ENCODE measurements at regions not wholly inside any gene's neighbourhood (a gene's known extent, or its start where the extent isn't known, plus 50 kb on each side); places are given as distances from the start of the nearest gene placed in this dataset.

DNA sequence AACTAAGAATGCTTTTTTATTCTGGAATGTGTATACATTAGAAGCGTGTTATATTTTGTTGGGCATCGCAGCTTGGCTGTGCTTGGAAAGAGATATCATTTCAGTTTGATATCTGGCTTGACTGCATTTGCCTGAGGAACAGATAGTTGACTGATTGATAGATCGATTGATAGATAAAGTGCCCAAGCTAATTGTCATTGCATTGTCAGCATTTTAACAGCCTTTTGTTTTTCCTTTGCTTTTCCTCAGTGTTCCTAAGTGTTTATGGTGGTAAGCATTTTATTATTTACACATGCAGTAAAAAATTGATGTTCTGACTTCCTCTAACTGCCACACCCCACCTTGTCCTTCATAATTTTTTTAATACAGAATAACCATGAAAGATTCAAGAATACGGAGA is 180.9 kb upstream of the GRIK2 start:
- no peak for DNase-seq (ENCODE audit: low spot score)

DNA sequence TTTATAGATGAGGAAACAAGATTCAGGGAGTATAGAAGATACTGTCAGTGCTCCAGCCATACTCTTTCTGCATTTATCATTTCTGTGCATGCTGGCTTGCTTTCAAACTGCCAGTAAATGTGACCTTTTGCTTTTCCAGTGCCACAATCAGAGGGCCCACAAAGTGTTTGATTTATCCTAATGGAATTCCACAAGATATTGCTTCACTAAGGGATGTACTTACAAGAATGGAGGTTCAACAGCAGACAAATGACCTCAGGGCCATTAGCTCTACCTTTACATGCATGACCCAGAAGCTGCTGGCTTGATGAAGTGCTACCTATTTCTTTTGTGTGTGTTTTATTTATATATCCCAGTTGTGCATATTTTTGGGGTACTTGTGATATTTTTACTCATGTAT is 171.5 kb upstream of the GRIK2 start:
- no peak for DNase-seq (ENCODE audit: low spot score)

DNA sequence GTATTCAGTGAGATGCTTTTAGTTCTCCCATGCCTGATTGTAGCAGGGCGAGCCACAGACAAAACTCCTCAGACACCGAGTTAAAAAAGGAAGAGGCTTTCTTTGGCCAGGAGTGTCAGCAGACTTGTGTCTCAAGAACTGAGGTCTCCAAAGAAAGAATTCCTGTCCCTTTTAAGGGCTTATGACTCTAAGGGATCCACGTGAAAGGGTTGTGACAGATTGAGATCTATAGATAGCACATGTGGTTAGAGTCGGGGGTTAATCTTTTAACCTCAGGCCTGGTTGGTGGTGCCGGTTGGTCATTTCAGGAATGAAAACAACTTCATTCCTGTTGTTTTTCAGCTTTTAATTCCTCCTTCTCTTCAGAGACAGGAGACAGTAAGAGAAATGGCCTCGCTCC is 168.8 kb upstream of the GRIK2 start:
- DNase-seq (ENCODE audit: low spot score), result no peak

DNA sequence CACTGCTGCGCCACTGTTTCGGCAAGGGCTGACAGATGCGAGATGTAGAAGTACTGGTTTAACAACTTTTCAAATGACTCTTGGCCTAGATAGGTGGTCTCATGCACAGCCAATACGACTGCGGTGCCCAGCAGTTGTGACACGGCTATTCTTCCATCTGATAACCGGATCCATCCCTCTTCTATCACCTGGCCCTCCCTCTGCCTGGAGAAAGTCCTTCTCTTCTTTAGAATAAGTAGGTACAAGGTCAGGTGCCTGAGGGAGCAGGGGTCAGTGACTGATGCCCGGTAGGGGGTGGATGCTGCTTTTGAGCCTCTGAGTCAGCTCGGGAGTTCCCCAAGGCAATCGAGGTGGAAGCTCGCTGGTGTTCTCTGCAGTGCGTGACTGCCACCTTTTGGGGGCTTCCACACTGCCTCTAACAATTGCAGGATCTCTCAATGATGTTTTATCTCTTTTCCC is 166.8 kb upstream of the GRIK2 start:
- no peak for DNase-seq (ENCODE audit: low spot score)

DNA sequence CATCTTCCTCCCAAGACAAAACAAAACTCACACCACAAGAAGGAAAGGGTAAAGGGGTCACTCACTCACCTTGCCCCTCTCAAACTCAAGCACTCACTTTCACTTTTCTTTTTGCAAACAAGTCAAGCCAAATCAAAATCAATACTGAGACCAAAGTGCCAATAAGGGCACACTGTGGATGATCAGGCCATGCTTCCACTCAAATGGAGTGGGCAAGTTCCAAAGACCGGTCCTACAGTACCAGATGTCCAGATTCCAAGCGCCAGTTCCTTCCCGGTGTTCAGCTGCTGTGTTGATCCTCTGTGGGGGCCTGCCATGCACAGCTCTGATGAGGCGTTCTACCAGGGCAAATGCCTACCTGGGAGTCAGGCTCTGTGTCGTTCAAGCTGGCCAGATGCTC is 162.6 kb upstream of the GRIK2 start:
- DNase-seq (ENCODE audit: low spot score), result no peak

DNA sequence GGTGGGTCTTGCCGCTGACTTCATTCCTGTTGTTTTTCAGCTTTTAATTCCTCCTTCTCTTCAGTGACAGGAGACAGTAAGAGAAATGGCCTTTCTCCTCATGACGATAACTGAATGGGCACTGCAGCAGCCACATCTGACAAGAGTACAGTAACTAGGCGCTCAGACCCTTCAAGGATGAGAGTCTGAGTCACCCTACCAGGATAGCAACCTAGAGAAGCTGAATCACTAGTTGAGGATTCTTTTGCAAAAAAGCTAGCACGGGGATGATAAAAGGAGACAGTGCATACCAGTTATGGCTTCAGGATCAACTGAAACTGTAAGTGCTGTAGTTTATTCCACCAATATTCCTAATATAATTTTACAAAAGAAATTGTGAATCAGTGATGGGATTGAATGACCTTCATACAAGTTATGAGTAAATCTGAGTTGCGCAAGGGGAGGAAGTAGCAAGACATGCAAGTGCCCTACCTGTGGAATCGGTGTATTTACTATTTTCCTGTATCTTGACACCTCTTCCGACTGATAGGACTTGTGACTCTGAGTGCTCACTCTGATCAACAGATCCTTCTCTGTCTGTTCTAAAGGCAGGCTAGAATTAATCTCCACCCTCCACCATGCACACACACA is 161.8 kb upstream of the GRIK2 start:
- no peak for DNase-seq (ENCODE audit: low spot score)

DNA sequence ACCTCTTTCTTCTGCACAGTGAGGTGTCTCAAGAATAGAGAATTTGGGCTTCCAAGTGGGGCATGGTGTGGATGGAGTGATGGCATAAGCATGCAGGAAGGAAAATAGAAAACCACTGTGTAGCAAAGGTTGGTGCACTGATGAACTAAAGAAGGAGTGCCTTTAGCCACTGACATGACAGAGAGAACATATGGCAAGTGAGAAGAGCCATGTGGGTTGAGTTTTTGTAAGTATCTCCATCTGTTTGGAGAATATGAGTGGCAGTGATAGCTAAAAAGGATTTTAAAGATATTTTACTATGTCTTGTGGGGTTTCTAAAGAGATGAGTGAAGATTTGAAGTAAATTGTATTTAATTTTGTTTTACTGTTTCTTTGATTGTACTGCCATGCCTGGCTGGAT is 160.5 kb upstream of the GRIK2 start:
- no peak for DNase-seq (ENCODE audit: low spot score)

DNA sequence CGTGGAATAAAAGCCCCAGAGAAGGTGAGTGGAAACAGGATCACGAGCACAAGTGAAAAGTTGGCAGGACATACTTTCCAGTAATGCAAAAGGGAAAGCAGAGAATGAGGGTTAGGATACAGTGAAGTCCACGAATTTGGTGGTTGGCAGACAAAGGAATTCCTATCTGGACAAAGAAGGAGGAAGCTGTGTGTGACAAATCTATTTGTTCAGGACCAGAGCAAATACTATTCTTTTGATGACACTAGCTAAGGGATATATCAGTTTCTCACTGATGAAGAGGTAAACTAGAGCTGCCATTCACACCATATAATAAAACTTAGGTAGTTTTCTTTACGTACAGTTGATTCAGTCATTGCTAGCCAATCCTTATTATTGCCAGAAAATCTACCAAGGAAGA is 156.8 kb upstream of the GRIK2 start:
- no peak for DNase-seq (ENCODE audit: low spot score)

DNA sequence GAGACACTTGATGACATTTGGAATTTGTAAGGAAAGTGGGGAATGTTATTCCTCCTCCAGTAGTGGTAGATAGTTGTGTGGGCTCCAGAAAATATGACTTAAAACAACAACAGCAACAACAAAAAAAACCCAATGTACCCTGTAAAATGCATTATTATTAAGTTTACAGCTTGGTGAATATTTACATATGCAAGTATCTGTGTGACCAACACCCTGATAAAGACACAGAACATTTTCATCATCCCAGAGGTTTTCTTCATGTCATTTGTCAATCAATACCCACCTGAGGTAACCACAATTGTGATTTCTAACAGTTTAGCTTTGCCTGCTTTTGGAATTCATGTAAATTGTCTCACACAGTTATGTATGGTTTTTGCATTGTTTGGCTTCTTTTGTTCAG is 152.1 kb upstream of the GRIK2 start:
- DNase-seq (ENCODE audit: low spot score), result no peak

DNA sequence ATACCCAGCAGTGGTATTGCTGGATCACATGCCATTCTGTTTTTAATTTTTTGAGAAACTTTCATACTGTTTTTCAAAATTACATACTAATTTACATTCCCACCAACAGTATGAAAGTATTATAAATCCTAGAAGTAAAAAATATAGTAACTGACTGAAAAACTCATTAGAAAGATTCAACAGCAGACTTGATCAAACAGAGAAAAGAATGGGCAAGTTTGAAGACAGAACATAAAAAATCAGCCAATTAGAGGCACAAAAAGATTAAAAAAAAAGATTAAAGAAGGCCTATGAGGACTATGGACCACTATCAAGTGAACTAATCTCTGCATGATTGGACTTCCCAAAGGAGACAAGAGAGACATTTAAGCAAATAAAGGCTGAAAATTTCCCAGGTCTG is 144.0 kb upstream of the GRIK2 start:
- DNase-seq (ENCODE audit: low spot score), result no peak

DNA sequence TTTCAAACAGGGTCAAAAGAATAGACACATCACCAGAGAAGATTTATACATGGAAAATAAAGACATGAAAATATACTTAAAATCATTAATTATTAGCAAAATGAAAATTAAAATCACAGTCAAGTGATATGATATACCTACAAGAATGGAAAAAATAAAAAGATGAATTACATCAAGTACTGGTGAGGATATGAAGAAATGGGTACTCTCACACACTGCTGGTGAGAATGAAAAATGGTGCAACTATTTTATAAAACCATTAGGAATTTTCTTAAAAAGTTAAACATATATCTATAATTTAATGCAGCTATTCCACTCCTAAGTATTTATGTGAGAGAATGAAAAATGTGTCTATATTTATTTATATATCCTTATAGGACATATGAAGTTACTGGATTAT is 136.3 kb upstream of the GRIK2 start:
- no peak for DNase-seq (ENCODE audit: low spot score)

DNA sequence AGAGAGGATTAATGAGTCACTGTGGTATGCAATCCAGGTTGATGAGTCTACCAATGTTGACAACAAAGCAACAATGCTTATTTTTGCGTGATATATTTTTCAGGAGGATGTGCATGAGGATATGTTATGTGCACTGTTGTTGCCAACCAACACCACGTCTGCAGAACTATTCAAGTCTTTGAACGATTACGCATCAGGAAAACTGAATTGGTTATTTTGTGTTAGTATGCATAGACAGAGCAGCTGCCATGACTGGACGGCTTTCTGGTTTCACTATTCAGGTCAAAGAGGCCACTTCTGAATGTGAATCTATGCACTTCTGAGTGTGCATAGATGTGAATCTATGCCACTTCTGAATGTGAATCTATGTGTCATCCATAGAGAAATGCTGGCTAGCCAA is 134.0 kb upstream of the GRIK2 start:
- no peak for DNase-seq (ENCODE audit: low spot score)

DNA sequence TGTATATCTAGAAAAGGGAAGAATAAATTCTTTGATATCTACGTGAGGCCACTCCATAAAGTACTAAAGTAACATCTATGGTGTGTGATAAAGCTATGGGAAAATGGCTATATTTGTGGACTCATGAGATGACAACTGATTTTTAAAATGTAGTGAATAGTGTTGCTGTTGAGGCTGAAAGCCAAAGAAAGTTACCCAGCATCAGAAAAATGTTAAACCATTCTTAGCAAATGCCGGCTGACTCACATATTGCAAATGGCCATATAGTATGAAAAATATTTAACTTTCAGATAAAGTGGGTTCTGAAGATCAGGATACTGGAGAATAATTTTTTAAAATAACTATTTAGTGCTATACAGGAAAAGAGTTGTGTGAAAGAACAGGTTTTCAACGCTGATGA is 129.9 kb upstream of the GRIK2 start:
- DNase-seq (ENCODE audit: low spot score), result no peak

DNA sequence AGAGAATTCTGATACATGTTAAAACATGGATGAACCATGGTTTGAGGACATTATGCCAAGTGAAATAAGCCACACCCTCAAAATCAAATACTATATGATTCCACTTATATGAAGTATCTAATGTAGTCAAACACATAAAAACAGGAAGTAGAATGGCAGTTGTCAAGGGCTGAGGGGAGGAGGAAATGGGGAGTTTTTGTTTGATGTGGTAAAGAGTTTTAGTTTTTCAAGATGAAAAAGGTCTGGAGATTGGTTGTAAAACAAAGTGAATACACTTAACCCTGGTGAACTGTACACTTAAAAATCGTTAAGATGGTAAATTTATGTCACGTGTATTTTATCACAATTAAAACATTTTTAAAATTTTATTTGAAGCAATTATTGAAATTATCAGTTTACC is 127.4 kb upstream of the GRIK2 start:
- DNase-seq (ENCODE audit: low spot score), result no peak

DNA sequence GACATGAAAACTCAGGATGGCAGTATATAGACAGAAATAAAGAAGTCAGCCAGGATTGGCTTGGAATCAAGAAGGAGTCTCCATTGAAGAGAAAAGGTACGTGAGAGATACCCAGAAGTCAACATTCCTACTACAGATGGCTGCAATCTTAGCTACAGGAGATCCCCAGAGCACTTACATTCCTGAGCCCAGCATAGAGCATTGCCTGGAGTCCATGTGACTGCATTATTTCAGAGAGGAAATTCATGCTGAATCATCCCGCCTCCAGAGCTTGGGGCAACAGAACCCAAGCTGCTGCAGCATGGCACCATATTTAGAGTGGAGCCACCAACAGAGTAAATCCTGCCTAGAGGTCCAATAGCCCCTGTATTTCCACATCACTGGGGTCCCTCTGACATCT is 125.0 kb upstream of the GRIK2 start:
- DNase-seq (ENCODE audit: low spot score), result no peak

DNA sequence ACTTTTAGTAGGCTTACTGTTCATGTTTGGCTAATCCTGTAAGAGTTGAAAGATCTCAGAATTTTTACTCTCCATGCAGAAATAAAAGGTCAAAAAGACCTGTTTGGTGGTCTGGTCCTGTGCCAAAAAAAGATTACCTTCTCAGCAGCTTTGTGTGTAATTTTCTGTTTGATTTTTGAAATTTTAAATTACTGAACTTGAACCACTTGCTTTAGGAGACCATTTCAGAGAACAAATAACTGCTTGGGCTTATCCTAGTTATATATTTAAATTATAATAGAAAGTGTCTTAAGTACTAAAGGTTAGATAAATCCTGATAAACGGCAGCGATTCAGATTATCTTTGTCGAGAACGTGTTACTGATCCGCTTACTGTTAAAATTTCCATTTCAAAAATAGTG is 118.3 kb upstream of the GRIK2 start:
- DNase-seq (ENCODE audit: low spot score), result no peak

DNA sequence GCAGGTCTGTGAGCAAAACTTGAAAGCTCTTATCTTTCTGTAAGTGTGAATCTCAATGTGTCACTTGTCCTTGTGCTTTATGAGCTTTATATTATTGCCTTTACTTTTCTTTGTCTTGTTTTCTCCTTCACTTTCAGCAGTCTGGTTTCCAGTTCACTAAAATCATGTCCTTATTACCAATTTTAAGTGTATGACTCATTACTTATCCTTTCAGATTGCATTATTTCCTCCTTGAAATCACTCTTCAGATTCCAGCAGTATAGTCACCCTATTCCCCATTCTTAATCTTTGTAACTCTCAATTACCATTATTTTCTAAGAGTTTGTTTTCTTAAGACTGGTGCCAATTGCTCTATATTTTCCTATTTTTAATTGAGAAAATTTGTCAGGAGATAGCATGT is 117.4 kb upstream of the GRIK2 start:
- no peak for DNase-seq (ENCODE audit: low spot score)

DNA sequence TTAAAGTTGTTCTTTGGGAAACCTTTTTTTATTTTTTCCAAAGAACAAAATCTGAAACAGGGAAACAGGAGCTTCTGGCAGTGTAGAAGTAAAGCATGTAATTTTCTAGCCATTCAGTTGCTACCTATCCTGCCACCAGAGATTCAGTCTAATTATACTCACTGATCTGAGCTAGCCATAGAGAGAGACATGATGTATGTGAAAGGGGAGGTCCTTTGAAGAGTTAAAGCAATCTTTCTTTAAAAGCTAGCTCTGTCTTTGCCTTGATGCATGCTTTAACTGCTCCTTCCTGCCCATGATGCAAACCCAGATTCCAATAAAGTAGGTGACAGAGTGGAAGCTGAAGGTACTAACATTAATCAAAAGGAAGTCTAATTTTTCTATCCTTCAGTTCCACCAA is 114.1 kb upstream of the GRIK2 start:
- DNase-seq (ENCODE audit: low spot score), result no peak

DNA sequence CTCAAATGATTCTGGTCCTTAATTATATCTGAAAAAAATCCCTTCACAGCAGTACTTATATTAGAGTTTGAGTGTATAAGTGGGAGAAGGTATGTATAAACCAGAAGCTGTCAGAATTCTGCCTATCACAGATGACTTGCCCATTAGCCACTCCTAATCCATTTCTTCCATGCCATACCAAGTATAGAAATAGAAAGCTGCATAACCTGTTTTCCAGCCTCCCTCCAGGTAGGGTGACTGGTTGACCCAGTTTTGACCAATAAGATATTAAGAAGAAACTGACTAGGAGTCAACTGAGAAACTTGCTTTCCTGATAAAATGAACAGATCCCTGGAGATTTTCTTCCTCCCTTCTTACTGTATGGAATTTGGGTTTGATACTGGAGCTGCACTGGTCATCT is 112.2 kb upstream of the GRIK2 start:
- DNase-seq (ENCODE audit: low spot score), result no peak

DNA sequence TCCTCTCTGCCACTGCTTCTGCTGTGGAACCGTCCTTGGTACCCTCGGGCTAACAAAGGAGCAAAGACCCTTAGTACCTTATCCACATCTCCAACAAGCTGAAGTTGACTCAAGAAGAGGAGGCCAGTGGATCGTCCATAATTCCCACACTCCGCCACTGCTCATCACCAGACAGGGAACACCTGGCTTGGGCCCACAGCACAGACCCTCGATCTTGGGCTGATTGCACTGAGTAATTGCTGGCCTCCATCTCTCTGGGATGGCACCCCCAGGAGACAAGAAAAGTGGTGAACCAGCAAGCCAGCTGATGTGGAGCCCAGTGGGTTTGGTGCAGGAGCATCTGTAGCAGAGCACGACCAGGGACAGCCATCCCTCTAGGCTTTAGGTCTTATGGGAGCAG is 109.4 kb upstream of the GRIK2 start:
- no peak for DNase-seq (ENCODE audit: low spot score)

DNA sequence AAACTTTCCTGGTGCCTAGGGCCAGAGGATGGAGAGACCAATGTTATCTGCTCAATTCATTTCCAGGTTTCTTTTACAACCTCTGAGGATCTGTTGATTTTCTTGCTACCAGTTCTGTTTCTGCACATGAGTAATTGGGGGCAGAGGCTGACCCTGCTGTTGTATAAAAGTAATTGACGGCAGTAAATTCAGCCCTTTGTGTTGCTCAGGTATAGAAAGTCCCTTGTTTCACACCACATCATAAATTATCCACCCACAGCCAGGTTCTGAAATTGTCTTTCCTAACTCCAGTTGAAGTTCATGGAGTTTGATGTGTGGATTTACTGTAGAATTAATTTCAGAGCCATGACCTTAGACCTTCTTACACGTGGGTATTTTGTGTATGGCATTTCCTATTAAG is 107.4 kb upstream of the GRIK2 start:
- no peak for DNase-seq (ENCODE audit: low spot score)

DNA sequence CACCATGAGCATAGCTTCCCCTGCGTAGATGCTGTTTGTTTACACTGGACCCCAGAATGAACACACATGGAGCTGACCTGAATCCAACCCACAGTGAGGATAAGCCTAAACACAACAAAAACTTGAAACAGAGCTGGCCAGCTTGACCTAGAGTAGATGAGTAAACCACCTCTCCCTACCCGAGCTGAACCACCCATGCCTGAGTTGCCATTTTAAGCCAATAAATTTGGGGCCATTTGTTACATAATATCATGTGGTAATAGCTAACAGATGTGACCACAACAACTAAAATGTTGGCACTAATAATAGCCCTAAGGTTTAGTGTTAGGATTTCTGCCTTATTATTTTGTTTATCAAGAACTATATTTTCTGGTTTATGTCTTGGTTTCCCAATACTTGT is 103.2 kb upstream of the GRIK2 start:
- DNase-seq (ENCODE audit: low spot score), result no peak

DNA sequence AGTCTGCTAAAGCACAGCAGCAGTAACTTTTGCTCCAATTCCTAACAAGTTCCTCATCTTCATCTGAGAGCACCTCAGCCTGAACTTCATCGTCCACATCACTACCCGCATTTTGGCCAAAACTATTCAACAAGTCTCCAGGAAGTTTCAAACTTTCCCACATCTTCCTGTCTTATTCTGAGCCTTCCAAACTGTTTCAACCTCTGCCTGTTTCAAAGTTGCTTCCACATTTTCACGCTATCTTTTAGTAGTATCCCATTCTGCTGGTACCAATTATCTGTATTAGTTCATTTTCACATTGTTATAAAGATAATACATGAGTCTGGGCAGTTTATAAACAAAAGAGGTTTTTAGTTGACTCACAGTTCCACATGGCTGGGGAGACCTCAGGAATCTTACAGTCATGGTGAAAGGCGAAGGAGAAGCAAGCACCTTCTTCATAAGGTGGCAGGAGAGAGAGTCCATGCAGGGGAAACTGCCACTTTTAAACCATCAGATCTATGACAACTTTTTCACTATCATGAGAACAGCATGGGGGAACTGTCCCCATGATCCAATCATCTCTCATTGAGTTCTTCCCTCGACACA is 99.4 kb upstream of the GRIK2 start:
- no peak for DNase-seq (ENCODE audit: low spot score)

DNA sequence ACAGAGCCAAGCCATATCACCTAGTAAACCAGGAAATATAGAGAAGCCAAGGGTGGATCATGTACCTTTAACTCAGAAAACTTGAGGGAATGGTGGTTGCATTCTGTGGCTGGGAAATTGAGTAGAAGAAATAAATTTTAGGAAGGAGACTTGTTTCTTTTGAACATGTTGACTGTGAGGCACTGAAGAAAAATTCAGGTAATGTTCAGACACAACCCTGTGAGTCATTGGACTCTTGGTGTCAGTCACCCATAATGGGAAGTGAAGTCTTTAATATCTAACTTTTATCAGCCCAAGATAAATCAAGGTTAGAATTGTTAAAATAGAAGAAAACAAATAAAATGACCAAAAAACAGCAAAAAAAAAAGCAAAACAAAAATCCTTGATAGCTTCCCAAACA is 98.8 kb upstream of the GRIK2 start:
- DNase-seq (ENCODE audit: low spot score), result no peak

Data from Ammon's horn (tissue), 1 donor.